ENCODE measurements at regions not wholly inside any gene's neighbourhood (a gene's known extent, or its start where the extent isn't known, plus 50 kb on each side); places are given as distances from the start of the nearest gene placed in this dataset. TPM values are rescaled to one million over a fixed set of nuclear protein-coding genes. Genes with fewer than 3 reads are reported as not detected.
A peak's percentile ranks its signal among the peaks of the same experiment; 100 is the strongest.
"Not testable (repeated sequence)": the region's sequence is repeated elsewhere in the genome, so short reads cannot be mapped to it uniquely, and the experiment has no call there.

DNA sequence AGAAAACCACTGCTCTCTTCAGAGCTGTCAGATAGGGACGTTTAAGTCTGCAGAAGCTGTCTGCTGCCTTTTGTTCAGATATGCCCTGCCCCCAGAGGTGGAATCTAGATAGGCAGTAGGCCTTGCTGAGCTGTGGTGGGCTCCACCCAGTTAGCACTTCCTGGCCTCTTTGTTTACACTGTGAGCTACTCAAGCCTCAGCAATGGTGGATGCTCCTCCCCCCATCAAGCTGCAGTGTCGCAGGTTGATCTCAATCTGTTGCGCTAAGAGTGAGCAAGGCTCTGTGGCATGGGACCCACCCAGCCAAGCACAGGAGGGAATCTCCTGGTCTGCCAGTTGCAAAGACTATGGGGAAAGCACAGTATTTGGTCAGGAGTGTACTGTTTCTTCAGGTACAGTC lies 59.2 kb upstream of the ZNF641 start:
- WGBS, result 73% methylated on average over 3 of the region's 3 CpGs
- H3K4me3 ChIP-seq (ENCODE audit: low read depth, low read length); H3K27ac ChIP-seq (ENCODE audit: low read depth); DNase-seq (ENCODE audit: extremely low spot score); H3K36me3 ChIP-seq (ENCODE audit: insufficient read depth); H3K4me1 ChIP-seq (ENCODE audit: insufficient read depth): not testable (repeated sequence)

DNA sequence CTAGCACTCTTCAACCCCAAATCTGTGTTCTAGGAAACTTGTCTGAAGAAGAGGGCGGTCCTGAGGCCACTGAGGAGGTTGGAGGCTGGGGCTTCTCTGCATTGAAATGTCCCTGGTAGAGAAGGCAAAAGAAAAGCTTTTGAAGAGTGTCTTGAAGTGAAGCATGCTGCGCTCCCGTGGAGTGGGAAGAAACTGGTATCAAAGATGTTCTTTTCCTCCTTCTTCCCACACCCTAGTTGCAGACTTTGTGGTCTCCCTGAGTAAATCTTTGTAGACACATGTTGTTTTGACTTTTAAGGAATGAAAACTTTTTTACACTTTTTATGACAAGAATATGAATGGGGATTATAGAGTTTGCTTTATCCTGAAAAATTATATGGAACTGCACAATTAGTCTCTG lies 59.0 kb upstream of the ANP32D start:
- Histone ChIP-seq H3K4me3 (ENCODE audit: low read depth, low read length) (no peak overlapping the region), H3K27ac (ENCODE audit: low read depth) (no peak overlapping the region), H3K4me1 (ENCODE audit: insufficient read depth) (no peaks in the 10 kb centered on the region), H3K36me3 (ENCODE audit: insufficient read depth) (no peaks in the 10 kb centered on the region)
- no peak for DNase-seq (ENCODE audit: extremely low spot score)
- WGBS, result 69% methylated on average over 3 of the region's 3 CpGs

DNA sequence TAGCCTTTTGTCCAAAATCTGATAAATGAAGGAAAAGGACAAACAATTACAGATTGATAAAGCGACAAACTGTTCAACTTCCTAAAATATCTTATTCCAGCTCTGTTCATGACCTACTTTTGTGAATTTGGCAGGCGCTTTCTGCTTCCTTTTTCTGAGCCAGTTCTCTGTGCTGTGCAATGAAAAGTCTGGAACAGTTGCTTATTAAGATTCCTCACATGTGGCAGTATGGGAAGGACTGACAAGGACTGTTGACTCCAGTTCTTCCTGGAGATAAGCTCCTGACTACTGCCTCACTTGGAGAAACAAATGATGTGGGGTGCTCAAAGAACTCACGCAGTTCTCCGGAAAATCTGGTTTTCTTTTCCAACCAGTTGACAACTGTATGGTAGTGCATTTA lies 58.3 kb upstream of the ANP32D start:
- H3K4me3 ChIP-seq (ENCODE audit: low read depth, low read length), result no peak overlapping the region
- H3K27ac ChIP-seq (ENCODE audit: low read depth), result no peak overlapping the region
- DNase-seq (ENCODE audit: extremely low spot score), result peak; percentile 11
- no peaks in the 10 kb centered on the region for H3K4me1 ChIP-seq (ENCODE audit: insufficient read depth)
- WGBS, result 18% methylated on average over 4 of the region's 4 CpGs
- no peaks in the 10 kb centered on the region for H3K36me3 ChIP-seq (ENCODE audit: insufficient read depth)

DNA sequence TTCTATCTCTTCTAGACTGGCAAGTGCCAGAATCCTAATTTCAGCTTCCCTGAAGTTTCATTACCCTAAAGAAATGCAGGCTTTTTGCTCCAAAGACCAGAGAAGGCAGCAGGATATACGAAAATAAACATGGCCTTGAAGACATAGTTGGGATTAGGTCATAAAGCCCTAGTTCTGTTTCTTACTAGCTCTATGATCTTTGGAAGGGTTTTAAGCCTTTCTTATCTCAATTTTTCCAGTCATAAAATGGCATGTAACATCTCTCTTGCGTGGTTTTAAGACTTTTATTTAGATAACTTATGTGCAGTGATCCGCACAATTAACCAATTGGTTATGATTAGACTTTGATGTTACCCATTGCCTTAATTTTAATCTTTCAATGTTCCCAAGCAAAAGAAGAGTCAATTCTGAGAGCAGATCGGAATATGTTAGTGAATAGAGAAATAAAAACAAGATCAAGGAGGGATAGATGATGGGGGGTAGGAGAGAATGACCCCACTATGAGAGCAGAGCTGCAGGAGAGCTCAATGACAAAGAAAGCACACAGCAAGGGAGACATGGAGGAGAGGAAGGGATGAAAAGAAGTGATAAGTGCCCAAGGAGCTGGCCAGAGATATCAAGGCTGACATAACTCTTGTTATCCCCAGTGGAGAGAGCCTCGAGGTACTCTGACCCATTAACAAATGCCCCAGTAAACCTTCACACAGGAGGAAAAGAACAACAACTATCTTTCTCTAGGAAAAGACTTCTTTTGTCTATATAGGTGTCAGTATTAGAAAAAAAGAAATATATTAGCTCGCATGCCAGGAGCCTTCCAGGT lies 53.0 kb upstream of the ANP32D start:
- 27% methylated on average over 6 of the region's 6 CpGs for WGBS
- Histone ChIP-seq H3K27ac (ENCODE audit: low read depth) (no peak overlapping the region), H3K36me3 (ENCODE audit: insufficient read depth) (no peaks in the 10 kb centered on the region), H3K4me3 (ENCODE audit: low read depth, low read length) (no peak overlapping the region), H3K4me1 (ENCODE audit: insufficient read depth) (no peaks in the 10 kb centered on the region)
- DNase-seq (ENCODE audit: extremely low spot score), result no peak

DNA sequence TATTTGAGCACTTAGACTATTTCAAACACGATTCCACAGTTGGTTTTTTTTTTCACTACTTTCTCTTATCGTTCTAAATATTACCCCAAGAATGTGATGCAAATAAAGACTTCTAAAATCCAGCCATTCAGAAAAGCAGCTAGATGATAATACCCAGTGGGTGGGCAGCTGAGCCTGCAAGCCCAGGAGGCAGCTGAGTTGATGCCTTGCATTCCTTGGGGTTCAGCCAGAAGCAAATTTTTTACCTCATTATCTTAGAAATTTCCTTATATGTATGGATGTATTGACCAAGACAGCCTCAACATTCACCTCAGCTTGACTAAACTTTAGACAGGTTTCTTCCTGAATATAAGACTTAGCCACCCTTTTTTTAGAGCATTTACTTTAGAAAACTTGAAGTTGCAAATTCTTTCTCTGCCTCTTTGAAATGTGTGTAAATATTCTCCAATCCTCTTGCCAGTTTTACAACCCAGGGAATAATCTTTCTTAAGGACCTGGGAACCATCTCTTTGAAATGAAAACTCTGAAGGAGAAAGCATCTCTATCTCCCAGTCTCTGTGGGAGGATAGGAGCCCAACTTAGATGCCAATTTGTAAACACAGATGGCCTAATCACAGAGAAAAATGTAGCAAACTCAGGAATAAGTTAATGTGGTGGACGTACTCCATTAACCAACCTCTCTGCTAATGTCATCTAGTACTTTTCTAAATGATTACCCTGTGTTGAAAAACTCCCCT lies 52.2 kb upstream of the ANP32D start:
- no peak for DNase-seq (ENCODE audit: extremely low spot score)
- Histone ChIP-seq H3K36me3 (ENCODE audit: insufficient read depth) (no peaks in the 10 kb centered on the region), H3K27ac (ENCODE audit: low read depth) (no peak overlapping the region), H3K4me3 (ENCODE audit: low read depth, low read length) (no peak overlapping the region), H3K4me1 (ENCODE audit: insufficient read depth) (no peaks in the 10 kb centered on the region)
- WGBS, result 14% methylated on average over 3 of the region's 3 CpGs

DNA sequence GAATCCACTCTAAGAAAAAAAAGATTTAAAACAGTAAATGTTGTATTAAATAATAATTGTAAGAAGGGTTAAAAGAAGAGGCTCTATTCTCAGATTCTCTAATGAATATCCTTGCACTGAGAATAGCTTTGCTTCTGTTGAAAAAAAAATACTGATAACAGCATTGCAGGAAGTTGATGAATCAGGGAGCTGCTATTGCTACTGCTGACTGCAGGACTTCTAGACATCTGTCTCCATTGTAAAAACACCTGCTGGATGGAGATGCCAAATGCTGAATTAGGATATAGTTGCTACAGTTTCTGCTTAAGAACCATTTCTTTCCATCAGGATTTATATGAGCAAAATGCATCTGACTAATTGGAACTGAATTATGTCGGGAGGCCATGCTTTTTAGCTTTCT lies 50.3 kb upstream of the ANP32D start:
- H3K4me1 ChIP-seq (ENCODE audit: insufficient read depth), result no peaks in the 10 kb centered on the region
- no peak overlapping the region for H3K4me3 ChIP-seq (ENCODE audit: low read depth, low read length)
- no peaks in the 10 kb centered on the region for H3K36me3 ChIP-seq (ENCODE audit: insufficient read depth)
- no peak for DNase-seq (ENCODE audit: extremely low spot score)
- no peak overlapping the region for H3K27ac ChIP-seq (ENCODE audit: low read depth)
- WGBS, result 76% methylated on average over 1 of the region's 1 CpG

Small RNA genes lying in the stretch of these regions (small RNA-seq; reads per million reads assigned to genes)
- not detected for gene OR8S21P
